OCI-LY3 (cell line): ENCODE measurements at regions not wholly inside any gene's neighbourhood (a gene's known extent, or its start where the extent isn't known, plus 50 kb on each side); places are given as distances from the start of the nearest gene placed in this dataset.

ENCODE experiments used
- H2AFZ ChIP-seq: fragments of 200-600, 300-600 bp; shearing (Covaris generic); 2 replicates; pipeline ENCODE4 v1.6.0; 2014; ENCODE audit warnings: antibody characterized with exemption, low read depth, low read length
- H3K27ac ChIP-seq: fragments of 200-600, 300-600 bp; sonication (generic); 2 replicates; pipeline ENCODE4 v1.5.1; 2014; ENCODE audit warnings: mild to moderate bottlenecking, low read length, moderate library complexity, mixed read lengths
- H3K27me3 ChIP-seq: fragments of 200-600, 300-600 bp; sonication (generic); 2 replicates; pipeline ENCODE4 v1.6.1; 2014; ENCODE audit warnings: low read depth, low read length, mixed read lengths
- H3K36me3 ChIP-seq: fragments of 200-600, 300-600 bp; sonication (generic); replicated peaks from 2 replicates; pipeline ENCODE3; 2014; ENCODE audit warnings: low read depth, low read length, mixed read lengths
- H3K4me1 ChIP-seq: fragments of 300-600, 200-600 bp; sonication (generic); 2 replicates; pipeline ENCODE4 v1.6.1; 2014; ENCODE audit warnings: low read length, mixed read lengths
- H3K4me2 ChIP-seq: fragments of 200-600, 300-600 bp; sonication (generic); 2 replicates; pipeline ENCODE4 v1.6.1; 2014; ENCODE audit warnings: low read length, mixed read lengths
- H3K4me3 ChIP-seq: fragments of 300-600, 200-600 bp; sonication (generic); 2 replicates; pipeline ENCODE4 v1.5.1; 2014; ENCODE audit warnings: antibody characterized with exemption, mild to moderate bottlenecking, low read length, moderate library complexity
- H3K79me2 ChIP-seq: fragments of 300-600, 200-600 bp; shearing (Covaris generic); 2 replicates; pipeline ENCODE4 v1.6.1; 2014; ENCODE audit warnings: mild to moderate bottlenecking, low read length, mixed read lengths
- H3K9ac ChIP-seq: fragments of 300-600, 200-600 bp; shearing (Covaris generic); 2 replicates; pipeline ENCODE4 v1.6.0; 2014; ENCODE audit warnings: mild to moderate bottlenecking, low read length, moderate library complexity
- H3K9me3 ChIP-seq: fragments of 200-600, 300-600 bp; shearing (Covaris generic); 2 replicates; pipeline ENCODE4 v1.6.1; 2014; ENCODE audit warnings: low read length, mixed read lengths; ENCODE audit not compliant: insufficient read depth
- H4K20me1 ChIP-seq: fragments of 200-600, 300-600 bp; sonication (generic); 2 replicates; pipeline ENCODE4 v1.6.1; 2016; ENCODE audit warnings: low read length, mixed read lengths; ENCODE audit not compliant: insufficient read depth
- EZH2phosphoT487 ChIP-seq: fragments of 200-600 bp; shearing (Covaris generic); IDR thresholded peaks from 2 replicates; pipeline ENCODE4 v1.6.1; 2018; ENCODE audit warnings: antibody characterized with exemption, mixed run types, low read depth
- TF ChIP-seq, protein P1 (sequence below): fragments of 200-600, 300-600 bp; sonication (generic); IDR thresholded peaks from 2 replicates; pipeline ENCODE4 v1.5.1; 2014; ENCODE audit warnings: antibody characterized with exemption, low read length, low read depth

GRCh38 chr4:14829795-14830194, 172.5 kb upstream of the CPEB2 start:
- H3K36me3 ChIP-seq = no peaks in the 10 kb centered on the region
- H3K4me2 ChIP-seq = no peak overlapping the region
- no peak overlapping the region for H3K27ac ChIP-seq
- no peak overlapping the region for H3K9ac ChIP-seq
- H3K9me3 ChIP-seq = no peaks in the 10 kb centered on the region
- H4K20me1 ChIP-seq = no peaks in the 10 kb centered on the region
- H3K4me1 ChIP-seq = no peaks in the 10 kb centered on the region
- TF ChIP-seq EZH2phosphoT487 = no peak
- TF ChIP-seq, protein P1, sequence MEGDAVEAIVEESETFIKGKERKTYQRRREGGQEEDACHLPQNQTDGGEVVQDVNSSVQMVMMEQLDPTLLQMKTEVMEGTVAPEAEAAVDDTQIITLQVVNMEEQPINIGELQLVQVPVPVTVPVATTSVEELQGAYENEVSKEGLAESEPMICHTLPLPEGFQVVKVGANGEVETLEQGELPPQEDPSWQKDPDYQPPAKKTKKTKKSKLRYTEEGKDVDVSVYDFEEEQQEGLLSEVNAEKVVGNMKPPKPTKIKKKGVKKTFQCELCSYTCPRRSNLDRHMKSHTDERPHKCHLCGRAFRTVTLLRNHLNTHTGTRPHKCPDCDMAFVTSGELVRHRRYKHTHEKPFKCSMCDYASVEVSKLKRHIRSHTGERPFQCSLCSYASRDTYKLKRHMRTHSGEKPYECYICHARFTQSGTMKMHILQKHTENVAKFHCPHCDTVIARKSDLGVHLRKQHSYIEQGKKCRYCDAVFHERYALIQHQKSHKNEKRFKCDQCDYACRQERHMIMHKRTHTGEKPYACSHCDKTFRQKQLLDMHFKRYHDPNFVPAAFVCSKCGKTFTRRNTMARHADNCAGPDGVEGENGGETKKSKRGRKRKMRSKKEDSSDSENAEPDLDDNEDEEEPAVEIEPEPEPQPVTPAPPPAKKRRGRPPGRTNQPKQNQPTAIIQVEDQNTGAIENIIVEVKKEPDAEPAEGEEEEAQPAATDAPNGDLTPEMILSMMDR = no peak
- no peak overlapping the region for H3K4me3 ChIP-seq
- no peak overlapping the region for H2AFZ ChIP-seq
- no peaks in the 10 kb centered on the region for H3K79me2 ChIP-seq
- H3K27me3 ChIP-seq = no peaks in the 10 kb centered on the region

- H3K9ac ChIP-seq = no peak overlapping the region
- no peaks in the 10 kb centered on the region for H4K20me1 ChIP-seq
- no peak overlapping the region for H2AFZ ChIP-seq
- H3K27me3 ChIP-seq = no peaks in the 10 kb centered on the region
- no peaks in the 10 kb centered on the region for H3K9me3 ChIP-seq
- no peaks in the 10 kb centered on the region for H3K4me1 ChIP-seq
- H3K36me3 ChIP-seq = no peaks in the 10 kb centered on the region
- H3K4me2 ChIP-seq = no peak overlapping the region
- TF ChIP-seq EZH2phosphoT487 = no peak
- TF ChIP-seq, protein P1 = no peak
- no peaks in the 10 kb centered on the region for H3K79me2 ChIP-seq
- H3K27ac ChIP-seq = no peak overlapping the region
- H3K4me3 ChIP-seq = no peak overlapping the region
Measured at GRCh38 chr4:14831416-14831815, 170.9 kb upstream of the CPEB2 start.

DNA sequence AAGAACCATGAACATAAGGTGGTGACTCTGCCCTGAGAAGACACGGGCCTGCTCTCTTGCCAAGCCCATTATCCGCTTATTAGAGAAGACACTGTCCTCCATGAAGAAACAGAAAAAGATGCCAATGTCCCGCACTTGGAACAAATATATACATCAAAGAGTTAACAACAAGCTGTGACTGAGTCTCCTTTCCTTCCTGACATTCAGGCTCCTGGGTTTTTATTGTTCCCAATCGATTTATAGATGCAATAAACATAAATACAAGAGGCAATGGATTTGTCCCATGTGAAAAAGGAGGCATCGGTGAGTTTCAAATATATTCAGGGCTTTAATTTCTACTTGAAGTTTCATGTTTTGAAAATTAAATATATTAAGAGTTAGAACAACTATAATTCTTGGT, 169.2 kb upstream of the CPEB2 start:
- Histone ChIP-seq H4K20me1 (no peaks in the 10 kb centered on the region), H3K4me2 (no peak overlapping the region), H3K79me2 (no peaks in the 10 kb centered on the region), H3K4me1 (peaks cover 3% of the 10 kb centered on the region; the same call in 1 of the 2 replicates), H3K9ac (no peak overlapping the region), H3K4me3 (no peak overlapping the region), H3K36me3 (no peaks in the 10 kb centered on the region), H3K27ac (no peak overlapping the region), H3K27me3 (no peaks in the 10 kb centered on the region), H2AFZ (no peak overlapping the region), H3K9me3 (no peaks in the 10 kb centered on the region)
- TF ChIP-seq, protein P1 = no peak
- TF ChIP-seq EZH2phosphoT487 = no peak

GRCh38 chr4:14834382-14834781, 167.9 kb upstream of the CPEB2 start:
- no peak for TF ChIP-seq EZH2phosphoT487
- H3K4me1 ChIP-seq = peaks cover 3% of the 10 kb centered on the region; the same call in 1 of the 2 replicates

GRCh38 chr4:14835288-14835687, 167.0 kb upstream of the CPEB2 start:
- Histone ChIP-seq H3K9me3 (no peaks in the 10 kb centered on the region), H2AFZ (no peak overlapping the region), H3K4me1 (peaks cover 3% of the 10 kb centered on the region; the same call in 1 of the 2 replicates), H3K27ac (no peak overlapping the region), H3K79me2 (no peaks in the 10 kb centered on the region), H3K4me3 (no peak overlapping the region), H4K20me1 (no peaks in the 10 kb centered on the region), H3K27me3 (no peaks in the 10 kb centered on the region), H3K4me2 (no peak overlapping the region), H3K9ac (no peak overlapping the region), H3K36me3 (no peaks in the 10 kb centered on the region)
- TF ChIP-seq EZH2phosphoT487 = no peak
- TF ChIP-seq, protein P1 = no peak

More at GRCh38 chr4:14834382-14834781, 167.9 kb upstream of the CPEB2 start:
- Histone ChIP-seq H3K4me2 (no peak overlapping the region), H3K9me3 (no peaks in the 10 kb centered on the region), H3K9ac (no peak overlapping the region), H3K36me3 (no peaks in the 10 kb centered on the region), H3K4me3 (no peak overlapping the region), H3K79me2 (no peaks in the 10 kb centered on the region), H3K27me3 (no peaks in the 10 kb centered on the region), H4K20me1 (no peaks in the 10 kb centered on the region), H2AFZ (no peak overlapping the region), H3K27ac (no peak overlapping the region)
